ENCODE measurements at regions not wholly inside any gene's neighbourhood (a gene's known extent, or its start where the extent isn't known, plus 50 kb on each side); places are given as distances from the start of the nearest gene placed in this dataset.

- TF ChIP-seq, protein P1, sequence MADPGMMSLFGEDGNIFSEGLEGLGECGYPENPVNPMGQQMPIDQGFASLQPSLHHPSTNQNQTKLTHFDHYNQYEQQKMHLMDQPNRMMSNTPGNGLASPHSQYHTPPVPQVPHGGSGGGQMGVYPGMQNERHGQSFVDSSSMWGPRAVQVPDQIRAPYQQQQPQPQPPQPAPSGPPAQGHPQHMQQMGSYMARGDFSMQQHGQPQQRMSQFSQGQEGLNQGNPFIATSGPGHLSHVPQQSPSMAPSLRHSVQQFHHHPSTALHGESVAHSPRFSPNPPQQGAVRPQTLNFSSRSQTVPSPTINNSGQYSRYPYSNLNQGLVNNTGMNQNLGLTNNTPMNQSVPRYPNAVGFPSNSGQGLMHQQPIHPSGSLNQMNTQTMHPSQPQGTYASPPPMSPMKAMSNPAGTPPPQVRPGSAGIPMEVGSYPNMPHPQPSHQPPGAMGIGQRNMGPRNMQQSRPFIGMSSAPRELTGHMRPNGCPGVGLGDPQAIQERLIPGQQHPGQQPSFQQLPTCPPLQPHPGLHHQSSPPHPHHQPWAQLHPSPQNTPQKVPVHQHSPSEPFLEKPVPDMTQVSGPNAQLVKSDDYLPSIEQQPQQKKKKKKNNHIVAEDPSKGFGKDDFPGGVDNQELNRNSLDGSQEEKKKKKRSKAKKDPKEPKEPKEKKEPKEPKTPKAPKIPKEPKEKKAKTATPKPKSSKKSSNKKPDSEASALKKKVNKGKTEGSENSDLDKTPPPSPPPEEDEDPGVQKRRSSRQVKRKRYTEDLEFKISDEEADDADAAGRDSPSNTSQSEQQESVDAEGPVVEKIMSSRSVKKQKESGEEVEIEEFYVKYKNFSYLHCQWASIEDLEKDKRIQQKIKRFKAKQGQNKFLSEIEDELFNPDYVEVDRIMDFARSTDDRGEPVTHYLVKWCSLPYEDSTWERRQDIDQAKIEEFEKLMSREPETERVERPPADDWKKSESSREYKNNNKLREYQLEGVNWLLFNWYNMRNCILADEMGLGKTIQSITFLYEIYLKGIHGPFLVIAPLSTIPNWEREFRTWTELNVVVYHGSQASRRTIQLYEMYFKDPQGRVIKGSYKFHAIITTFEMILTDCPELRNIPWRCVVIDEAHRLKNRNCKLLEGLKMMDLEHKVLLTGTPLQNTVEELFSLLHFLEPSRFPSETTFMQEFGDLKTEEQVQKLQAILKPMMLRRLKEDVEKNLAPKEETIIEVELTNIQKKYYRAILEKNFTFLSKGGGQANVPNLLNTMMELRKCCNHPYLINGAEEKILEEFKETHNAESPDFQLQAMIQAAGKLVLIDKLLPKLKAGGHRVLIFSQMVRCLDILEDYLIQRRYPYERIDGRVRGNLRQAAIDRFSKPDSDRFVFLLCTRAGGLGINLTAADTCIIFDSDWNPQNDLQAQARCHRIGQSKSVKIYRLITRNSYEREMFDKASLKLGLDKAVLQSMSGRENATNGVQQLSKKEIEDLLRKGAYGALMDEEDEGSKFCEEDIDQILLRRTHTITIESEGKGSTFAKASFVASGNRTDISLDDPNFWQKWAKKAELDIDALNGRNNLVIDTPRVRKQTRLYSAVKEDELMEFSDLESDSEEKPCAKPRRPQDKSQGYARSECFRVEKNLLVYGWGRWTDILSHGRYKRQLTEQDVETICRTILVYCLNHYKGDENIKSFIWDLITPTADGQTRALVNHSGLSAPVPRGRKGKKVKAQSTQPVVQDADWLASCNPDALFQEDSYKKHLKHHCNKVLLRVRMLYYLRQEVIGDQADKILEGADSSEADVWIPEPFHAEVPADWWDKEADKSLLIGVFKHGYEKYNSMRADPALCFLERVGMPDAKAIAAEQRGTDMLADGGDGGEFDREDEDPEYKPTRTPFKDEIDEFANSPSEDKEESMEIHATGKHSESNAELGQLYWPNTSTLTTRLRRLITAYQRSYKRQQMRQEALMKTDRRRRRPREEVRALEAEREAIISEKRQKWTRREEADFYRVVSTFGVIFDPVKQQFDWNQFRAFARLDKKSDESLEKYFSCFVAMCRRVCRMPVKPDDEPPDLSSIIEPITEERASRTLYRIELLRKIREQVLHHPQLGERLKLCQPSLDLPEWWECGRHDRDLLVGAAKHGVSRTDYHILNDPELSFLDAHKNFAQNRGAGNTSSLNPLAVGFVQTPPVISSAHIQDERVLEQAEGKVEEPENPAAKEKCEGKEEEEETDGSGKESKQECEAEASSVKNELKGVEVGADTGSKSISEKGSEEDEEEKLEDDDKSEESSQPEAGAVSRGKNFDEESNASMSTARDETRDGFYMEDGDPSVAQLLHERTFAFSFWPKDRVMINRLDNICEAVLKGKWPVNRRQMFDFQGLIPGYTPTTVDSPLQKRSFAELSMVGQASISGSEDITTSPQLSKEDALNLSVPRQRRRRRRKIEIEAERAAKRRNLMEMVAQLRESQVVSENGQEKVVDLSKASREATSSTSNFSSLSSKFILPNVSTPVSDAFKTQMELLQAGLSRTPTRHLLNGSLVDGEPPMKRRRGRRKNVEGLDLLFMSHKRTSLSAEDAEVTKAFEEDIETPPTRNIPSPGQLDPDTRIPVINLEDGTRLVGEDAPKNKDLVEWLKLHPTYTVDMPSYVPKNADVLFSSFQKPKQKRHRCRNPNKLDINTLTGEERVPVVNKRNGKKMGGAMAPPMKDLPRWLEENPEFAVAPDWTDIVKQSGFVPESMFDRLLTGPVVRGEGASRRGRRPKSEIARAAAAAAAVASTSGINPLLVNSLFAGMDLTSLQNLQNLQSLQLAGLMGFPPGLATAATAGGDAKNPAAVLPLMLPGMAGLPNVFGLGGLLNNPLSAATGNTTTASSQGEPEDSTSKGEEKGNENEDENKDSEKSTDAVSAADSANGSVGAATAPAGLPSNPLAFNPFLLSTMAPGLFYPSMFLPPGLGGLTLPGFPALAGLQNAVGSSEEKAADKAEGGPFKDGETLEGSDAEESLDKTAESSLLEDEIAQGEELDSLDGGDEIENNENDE (IDR thresholded peaks at IDR 0.05; ENCODE audit: insufficient replicate concordance, low read length): no peak
- TF ChIP-seq RFX5 (IDR thresholded peaks at IDR 0.05; ENCODE audit: borderline replicate concordance, low read depth, low read length) (no peak), RAD21 (IDR thresholded peaks at IDR 0.05 in 1 of 2, conservative IDR thresholded peaks at IDR 0.05 in 1 of 2; ENCODE audit: low read depth in 2 of 2, low read length in 2 of 2) (no peak), MAFK (IDR thresholded peaks at IDR 0.05; ENCODE audit: low read depth, low read length) (no peak), SP1 (IDR thresholded peaks at IDR 0.05; ENCODE audit: low read depth, low read length) (no peak), CTCF (IDR thresholded peaks at IDR 0.05; ENCODE audit: control extremely low read depth in 1 of 3, insufficient read depth in 1 of 3, low read depth in 1 of 3, low read length in 3 of 3) (no peak), TEAD4 (IDR thresholded peaks at IDR 0.05; ENCODE audit: low read depth, low read length) (no peak), JUND (IDR thresholded peaks at IDR 0.05; ENCODE audit: low read length) (no peak), SIRT6 (IDR thresholded peaks at IDR 0.05; ENCODE audit: low read length) (no peak), SIX5 (IDR thresholded peaks at IDR 0.05; ENCODE audit: low read depth, low read length) (no peak)
These were observed 384.2 kb downstream of the TLL1 start (continued) for GRCh38 chr4:166257276-166257675.
